ENCODE measurements at regions not wholly inside any gene's neighbourhood (a gene's known extent, or its start where the extent isn't known, plus 50 kb on each side); places are given as distances from the start of the nearest gene placed in this dataset.

DNA sequence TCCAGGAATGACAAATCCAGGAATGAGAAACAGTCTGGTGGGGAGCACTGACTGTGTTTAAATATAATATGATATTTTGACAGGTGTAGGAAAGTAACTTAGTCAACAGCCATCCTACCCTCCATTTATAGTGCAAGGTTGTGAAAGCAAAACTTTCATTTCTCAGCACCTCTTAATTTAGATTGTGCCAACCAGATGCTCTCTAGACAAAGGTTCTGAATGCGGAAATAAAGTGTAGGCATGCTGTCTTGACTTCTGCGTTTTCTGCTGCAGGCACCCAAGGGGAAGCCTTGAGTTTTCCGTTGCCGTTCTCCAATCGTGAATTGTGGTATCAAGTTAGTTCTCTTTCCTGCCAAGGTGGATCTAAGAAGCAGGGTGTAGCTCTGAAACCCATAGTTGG, 261.9 kb upstream of the SUCLG2 start:
- DNase-seq (ENCODE audit: low read depth in 1 of 2, low spot score in 1 of 2): no peak
- Histone ChIP-seq H3K4me2 (no peak overlapping the region), H3K27ac (no peak overlapping the region), H3K4me1 (no peaks in the 10 kb centered on the region), H3K4me3 (no peak overlapping the region), H3K9me3 (no peaks in the 10 kb centered on the region)
- 47% methylated on average over 5 of the region's 5 CpGs for WGBS (ENCODE audit: missing lambda C conversion rate)
- POLR2A ChIA-PET: no interaction called here
- TF ChIP-seq PHF8 (IDR thresholded peaks at IDR 0.05; ENCODE audit: borderline replicate concordance, low read depth) (no peak), NFE2L2 (conservative IDR thresholded peaks at IDR 0.05; ENCODE audit: low read length) (no peak), ESRRA (IDR thresholded peaks at IDR 0.05; ENCODE audit: borderline replicate concordance, low read length) (no peak), ZSCAN20 (CRISPR knock-in tag; IDR thresholded peaks at IDR 0.05) (no peak), CHD4 (IDR thresholded peaks at IDR 0.05; ENCODE audit: borderline replicate concordance) (no peak), FOSL2 (IDR thresholded peaks at IDR 0.05) (no peak), FOSL2 (CRISPR knock-in tag; IDR thresholded peaks at IDR 0.05) (no peak), RCOR1 (IDR thresholded peaks at IDR 0.05; ENCODE audit: low read depth, low read length) (no peak), HDAC2 (IDR thresholded peaks at IDR 0.05) (no peak), EHF (CRISPR knock-in tag; IDR thresholded peaks at IDR 0.05) (no peak), MYC (IDR thresholded peaks at IDR 0.05; ENCODE audit: borderline replicate concordance, low read length) (no peak), CBX2 (IDR thresholded peaks at IDR 0.05; ENCODE audit: borderline replicate concordance, low read depth) (no peak), SREBF2 (IDR thresholded peaks at IDR 0.05) (no peak), ZNF302 (CRISPR knock-in tag; IDR thresholded peaks at IDR 0.05) (no peak), CHD2 (IDR thresholded peaks at IDR 0.05; ENCODE audit: low read length, partially characterized antibody) (no peak), CEBPB (IDR thresholded peaks at IDR 0.05) (no peak), SMC3 (IDR thresholded peaks at IDR 0.05) (no peak), RNF2 (IDR thresholded peaks at IDR 0.05; ENCODE audit: borderline replicate concordance, low read depth) (no peak)
- CTCF ChIA-PET: no interaction called here
- no peak for ATAC-seq
- no peak for FAIRE-seq

DNA sequence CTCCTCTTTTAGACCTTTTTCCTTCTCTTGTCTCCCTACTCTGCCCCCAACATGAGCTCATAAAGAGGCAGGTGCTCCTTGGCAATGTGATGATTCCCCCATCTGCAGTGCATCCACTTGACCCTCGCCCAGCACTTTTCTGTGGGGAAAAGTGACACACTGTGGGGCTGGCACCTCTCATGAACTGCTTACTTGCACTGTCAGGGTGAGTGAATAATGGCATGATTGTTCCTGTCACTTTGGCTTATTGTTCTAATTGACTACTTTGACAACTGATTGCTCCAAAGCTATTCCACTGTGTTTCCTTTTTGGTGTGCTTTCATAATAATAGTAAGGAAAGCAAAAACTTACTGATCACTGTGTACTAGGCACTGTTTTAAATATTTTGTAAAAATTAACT, 253.3 kb upstream of the SUCLG2 start:
- CTCF ChIA-PET: no interaction called here
- ATAC-seq (no peak), FAIRE-seq (no peak), DNase-seq (ENCODE audit: low read depth in 1 of 2, low spot score in 1 of 2) (no peak)
- Histone ChIP-seq H3K4me3 (no peak overlapping the region), H3K9me3 (no peaks in the 10 kb centered on the region), H3K27ac (no peak overlapping the region), H3K4me1 (no peaks in the 10 kb centered on the region), H3K4me2 (no peak overlapping the region)
- POLR2A ChIA-PET: no interaction called here
- WGBS (ENCODE audit: missing lambda C conversion rate): 0% methylated on average over 1 of the region's 1 CpG
- TF ChIP-seq CBX8 (IDR thresholded peaks at IDR 0.05): no peak
- TF ChIP-seq POLR2AphosphoS2 (conservative IDR thresholded peaks at IDR 0.05; ENCODE audit: low read length): no peak

DNA sequence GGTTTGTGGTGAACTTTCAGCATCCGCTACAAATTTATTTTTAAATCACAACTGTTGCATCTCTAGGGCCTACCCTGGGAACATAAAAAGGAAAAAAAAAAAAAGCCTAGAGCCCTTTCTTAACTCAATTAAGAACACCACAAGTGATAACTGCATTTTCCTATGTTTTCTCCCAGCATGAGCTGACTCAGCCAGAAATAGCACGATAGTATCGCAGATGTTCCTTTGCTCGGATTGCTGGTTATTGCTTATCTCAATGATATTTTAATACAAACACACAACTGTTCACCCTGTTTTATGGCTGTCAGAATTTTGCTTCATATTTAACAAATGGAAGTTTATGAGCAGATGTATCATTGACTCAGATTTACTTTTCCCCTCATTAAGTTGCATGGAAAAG, 251.8 kb upstream of the SUCLG2 start:
- Histone ChIP-seq H3K4me1 (no peaks in the 10 kb centered on the region), H3K27ac (no peak overlapping the region), H3K4me2 (no peak overlapping the region), H3K9me3 (no peaks in the 10 kb centered on the region), H3K4me3 (no peak overlapping the region)
- CTCF ChIA-PET: no interaction called here
- TF ChIP-seq CHD4 (IDR thresholded peaks at IDR 0.05; ENCODE audit: borderline replicate concordance): no peak
- TF ChIP-seq KDM1A (IDR thresholded peaks at IDR 0.05; ENCODE audit: low read depth): no peak
- no peak for TF ChIP-seq SREBF2 (IDR thresholded peaks at IDR 0.05)
- no peak for TF ChIP-seq HEYL (CRISPR knock-in tag; IDR thresholded peaks at IDR 0.05)
- TF ChIP-seq EP300 (IDR thresholded peaks at IDR 0.05): no peak
- no peak for TF ChIP-seq SMC3 (IDR thresholded peaks at IDR 0.05)
- no peak for TF ChIP-seq RCOR1 (IDR thresholded peaks at IDR 0.05; ENCODE audit: low read depth, low read length)
- TF ChIP-seq HOXB5 (CRISPR knock-in tag; IDR thresholded peaks at IDR 0.05): no peak
- TF ChIP-seq ZFP36 (IDR thresholded peaks at IDR 0.05; ENCODE audit: borderline replicate concordance, partially characterized antibody): no peak
- no peak for TF ChIP-seq POLR2A (IDR thresholded peaks at IDR 0.05; ENCODE audit: low read length)
- no peak for TF ChIP-seq CBX2 (IDR thresholded peaks at IDR 0.05; ENCODE audit: borderline replicate concordance, low read depth)
- no peak for TF ChIP-seq HOXB13 (CRISPR knock-in tag; IDR thresholded peaks at IDR 0.05; ENCODE audit: low read depth)
- TF ChIP-seq, protein P1, sequence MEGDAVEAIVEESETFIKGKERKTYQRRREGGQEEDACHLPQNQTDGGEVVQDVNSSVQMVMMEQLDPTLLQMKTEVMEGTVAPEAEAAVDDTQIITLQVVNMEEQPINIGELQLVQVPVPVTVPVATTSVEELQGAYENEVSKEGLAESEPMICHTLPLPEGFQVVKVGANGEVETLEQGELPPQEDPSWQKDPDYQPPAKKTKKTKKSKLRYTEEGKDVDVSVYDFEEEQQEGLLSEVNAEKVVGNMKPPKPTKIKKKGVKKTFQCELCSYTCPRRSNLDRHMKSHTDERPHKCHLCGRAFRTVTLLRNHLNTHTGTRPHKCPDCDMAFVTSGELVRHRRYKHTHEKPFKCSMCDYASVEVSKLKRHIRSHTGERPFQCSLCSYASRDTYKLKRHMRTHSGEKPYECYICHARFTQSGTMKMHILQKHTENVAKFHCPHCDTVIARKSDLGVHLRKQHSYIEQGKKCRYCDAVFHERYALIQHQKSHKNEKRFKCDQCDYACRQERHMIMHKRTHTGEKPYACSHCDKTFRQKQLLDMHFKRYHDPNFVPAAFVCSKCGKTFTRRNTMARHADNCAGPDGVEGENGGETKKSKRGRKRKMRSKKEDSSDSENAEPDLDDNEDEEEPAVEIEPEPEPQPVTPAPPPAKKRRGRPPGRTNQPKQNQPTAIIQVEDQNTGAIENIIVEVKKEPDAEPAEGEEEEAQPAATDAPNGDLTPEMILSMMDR (IDR thresholded peaks at IDR 0.05): no peak
- FAIRE-seq (no peak), ATAC-seq (no peak), DNase-seq (ENCODE audit: low read depth in 1 of 2, low spot score in 1 of 2) (no peak)
- 89% methylated on average over 4 of the region's 4 CpGs for WGBS (ENCODE audit: missing lambda C conversion rate)
- POLR2A ChIA-PET: no interaction called here

Data from A549 (cell line).